Activated T-helper 1 cell treated with Interleukin-2 at 50 U/mL for 16 hours (primary cell): ENCODE measurements at regions not wholly inside any gene's neighbourhood (a gene's known extent, or its start where the extent isn't known, plus 50 kb on each side); places are given as distances from the start of the nearest gene placed in this dataset.

Experiments
- DNase-seq: peaks from one replicate; pipeline ENCODE4 v3.0.0-alpha.2; 2020; ENCODE audit warnings: low read depth

DNA sequence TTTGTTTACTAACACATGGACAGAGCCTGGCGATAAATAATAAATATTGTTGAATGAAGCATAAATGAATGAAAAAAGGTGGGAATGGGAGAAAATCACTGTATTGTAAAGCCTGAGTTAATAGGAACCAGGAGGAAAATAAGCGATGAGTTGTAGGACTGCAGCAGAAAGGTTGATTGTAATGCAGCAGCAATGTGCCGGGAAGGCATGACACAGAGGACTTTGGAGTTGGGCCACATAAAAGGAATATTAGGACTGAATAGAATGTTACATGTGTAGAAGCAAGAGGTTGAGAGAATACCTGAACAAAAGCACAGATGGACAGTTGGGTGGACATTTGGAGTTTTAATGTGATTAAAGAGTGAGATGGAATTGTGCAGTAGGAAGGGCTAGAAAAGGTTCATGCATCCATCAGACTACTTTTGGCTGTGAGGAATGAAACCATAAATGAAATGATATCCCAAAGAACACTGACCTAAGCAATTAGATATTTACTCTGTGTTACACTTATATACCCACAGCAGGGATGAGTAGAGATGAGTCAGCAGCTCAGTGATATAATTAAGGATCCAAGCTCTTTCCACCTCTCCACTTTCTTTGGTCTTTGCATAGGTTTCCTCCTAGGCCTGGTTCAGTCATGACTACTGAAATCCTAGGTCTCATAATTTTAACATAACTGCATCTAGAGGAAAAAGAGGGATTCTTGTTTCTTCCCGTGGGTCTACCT, 55.4 kb downstream of the CCER1 start:
- no peak for DNase-seq

DNA sequence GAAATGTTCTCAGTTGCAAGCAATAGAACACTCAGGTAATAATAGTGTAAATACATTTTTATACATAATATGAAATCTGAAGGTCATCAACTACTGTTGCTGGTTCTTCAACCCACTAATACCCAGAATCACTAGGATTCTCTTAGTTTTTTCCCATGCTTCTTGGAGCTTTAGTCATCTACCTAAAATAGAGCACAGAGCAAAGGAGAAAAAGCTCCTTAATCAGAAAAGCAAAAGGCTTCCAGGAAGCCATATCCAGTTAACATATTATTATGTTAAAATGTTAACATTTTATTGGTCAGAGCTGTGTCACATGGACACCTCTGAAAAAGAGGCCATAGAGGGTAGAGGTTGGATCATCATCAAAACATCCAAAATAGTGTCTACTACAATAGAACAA, 57.0 kb downstream of the CCER1 start:
- DNase-seq = no peak

DNA sequence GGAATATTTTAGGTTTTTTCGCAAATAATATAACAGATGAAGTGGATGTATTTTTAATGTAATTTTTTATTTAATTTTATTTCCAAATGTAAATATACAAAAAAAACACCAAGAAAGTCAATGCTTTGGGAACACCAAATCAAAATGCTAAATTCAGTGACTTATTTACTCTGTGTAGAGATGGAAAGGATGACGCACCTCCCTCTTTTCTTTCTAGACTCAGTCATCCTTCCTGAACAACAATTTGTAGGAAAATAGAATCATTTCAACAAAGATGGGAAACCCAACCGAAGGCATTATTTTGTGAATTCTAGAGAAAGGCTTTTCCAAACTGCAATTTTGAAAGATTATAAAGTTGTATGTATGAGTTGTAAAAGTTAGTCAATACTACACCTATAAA, 57.7 kb downstream of the CCER1 start:
- DNase-seq = no peak

DNA sequence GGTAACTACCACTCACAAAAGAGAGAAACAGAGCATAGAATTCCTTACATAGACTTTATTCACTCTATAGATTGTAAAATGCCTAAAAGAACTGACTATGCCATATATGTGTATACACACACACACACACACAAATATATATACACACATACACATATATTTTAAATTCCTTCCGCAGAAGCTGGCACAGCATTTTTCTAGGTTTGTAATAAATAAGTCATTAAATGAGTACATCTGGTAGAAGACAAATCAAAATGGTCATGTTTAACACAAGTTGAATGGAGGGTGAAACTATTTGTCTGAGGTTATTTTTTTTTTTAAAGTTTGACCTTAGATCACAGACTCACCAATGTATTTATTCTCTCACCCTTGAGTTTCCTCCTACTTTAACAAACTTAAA, 58.2 kb downstream of the CCER1 start:
- no peak for DNase-seq

DNA sequence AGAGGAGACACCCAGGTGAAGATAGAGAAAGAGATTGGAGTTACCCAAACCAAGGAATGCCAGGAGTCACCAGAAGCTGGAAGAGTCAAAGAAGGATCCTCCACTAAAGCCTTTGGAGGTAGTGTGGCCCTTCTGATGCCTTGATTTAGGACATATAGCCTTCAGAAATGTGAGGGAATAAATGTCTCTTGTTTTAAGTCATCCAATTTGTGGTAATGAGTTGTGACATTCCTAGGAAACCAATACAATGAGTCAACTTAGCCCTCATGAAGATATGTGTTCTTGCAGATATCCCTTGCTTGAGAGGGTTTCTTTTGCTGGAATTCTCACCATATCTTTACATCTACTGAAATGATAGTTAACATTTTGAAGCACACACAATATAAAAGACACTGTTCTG, 58.8 kb downstream of the CCER1 start:
- DNase-seq = no peak

DNA sequence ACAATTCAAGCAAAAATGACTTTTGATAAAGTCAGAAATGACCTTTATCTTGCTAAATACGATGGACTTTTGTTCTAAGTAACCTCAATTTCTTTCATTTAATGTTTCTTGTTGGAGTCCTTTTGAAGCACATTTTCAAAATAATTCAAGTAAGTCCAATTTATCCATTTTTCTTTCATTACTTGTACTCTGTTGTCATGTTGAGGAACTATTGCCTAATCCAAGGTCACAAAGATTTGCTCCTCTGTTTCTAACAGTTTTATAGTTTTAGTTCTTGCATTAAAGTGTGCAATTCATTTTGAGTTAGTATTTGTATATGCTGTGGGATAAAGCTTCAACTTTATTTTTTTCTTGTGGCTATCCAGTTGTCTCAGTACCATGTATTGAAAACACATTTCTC, 66.7 kb downstream of the CCER1 start:
- no peak for DNase-seq

DNA sequence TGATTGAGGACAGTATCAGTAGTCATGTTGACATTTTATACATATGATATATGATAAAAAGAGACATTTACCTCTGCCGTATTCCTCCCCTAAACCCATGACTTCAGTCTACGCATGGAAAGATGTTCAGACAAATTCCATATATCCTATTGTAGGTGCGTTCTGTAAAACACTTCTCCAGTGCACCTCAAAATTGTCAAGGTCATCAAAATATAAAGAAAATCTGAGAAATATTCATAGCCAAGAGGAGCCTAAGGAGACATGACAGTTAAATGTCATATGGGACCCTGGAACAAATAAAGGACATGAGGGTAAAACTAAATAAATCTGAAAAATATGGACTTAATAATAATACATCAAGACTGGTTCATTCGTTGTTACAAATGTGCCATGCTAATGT, 71.5 kb downstream of the CCER1 start:
- DNase-seq = no peak

DNA sequence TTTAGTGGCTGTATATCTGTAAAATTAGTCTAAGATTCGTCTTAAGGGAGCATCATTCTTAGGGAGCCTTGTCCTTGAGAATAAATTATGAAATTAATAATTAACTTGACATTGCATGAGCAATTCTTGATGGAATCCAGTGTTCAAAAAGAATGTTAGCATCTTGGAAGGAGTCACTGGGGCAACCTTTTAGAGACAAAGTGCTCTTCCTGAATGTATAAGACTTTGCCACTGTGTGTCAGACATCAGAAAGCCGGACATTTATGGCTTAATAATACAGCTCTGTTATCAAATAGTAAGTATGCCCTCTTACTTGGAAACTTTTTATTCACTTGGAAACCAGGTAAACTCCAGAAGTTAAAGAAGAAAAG, 83.3 kb downstream of the CCER1 start:
- no peak for DNase-seq

DNA sequence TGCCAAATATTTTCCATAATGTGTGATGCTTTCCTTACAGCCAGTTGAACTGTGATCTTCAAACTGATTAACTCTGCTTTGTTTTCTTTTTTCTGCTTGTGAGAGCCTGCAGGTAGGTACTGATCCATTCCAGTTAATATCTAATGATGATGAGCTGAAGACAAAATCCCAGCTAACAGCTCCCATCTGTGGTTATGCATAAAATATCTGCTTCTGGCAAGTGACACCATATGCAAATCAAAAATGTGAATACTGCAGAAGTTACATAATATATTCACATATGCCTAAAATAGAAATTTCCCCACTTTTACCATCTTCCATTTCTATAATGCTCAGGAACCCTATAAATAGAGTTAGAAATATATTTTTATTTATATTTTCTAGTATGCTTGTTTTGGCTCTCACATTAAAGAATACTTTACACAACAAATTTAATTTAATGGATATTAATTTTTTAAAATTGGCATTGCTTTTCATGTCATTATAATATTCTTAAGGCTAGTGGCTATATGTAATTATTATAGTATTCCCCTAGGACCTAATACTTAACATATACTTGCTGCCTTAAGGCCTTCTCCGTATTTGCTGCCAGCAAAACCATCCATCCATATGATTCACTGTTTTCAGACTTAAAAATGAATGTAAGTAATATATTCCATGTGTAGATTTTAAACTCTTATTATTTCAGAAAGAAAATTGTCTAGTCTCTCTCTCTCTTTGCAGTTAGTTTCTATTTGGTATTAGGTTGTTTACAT, 83.8 kb downstream of the CCER1 start:
- no peak for DNase-seq

DNA sequence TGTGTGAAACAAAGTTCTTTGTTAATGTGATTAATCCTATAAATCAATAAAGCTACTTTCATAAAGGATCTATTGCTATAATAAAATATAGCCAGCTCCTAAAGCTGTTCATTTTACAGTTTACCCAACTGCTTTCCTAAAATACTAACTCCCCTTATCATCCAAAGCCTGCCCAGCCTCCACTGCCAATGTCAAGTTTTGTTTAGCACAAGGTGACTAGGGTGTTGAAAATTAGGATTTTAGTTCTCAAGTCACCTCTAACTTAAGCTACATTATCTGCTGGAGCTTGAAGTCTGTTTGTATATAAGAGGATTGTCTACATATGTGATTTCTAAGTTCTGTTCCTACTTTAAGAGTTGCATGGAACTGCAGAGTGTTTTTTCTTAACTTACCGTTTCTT, 86.3 kb downstream of the CCER1 start:
- no peak for DNase-seq

DNA sequence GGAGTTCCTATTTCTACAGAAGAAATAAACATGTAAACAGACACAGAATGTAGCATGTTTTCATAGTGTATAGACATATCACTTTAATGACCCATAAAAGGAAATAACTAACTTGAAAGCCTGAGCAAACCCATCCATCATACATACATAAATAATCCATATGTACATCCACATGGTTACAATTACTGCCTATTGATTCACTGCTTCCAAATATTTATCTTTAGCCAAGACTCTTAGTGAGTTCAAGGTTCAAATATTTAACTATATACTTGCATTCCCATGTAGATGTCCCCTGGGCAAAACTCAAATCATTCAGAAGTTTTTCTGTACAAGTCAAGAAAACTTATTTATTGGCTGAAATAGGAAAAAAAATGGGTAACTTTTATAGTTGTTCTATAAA, 95.4 kb downstream of the CCER1 start:
- DNase-seq = no peak

DNA sequence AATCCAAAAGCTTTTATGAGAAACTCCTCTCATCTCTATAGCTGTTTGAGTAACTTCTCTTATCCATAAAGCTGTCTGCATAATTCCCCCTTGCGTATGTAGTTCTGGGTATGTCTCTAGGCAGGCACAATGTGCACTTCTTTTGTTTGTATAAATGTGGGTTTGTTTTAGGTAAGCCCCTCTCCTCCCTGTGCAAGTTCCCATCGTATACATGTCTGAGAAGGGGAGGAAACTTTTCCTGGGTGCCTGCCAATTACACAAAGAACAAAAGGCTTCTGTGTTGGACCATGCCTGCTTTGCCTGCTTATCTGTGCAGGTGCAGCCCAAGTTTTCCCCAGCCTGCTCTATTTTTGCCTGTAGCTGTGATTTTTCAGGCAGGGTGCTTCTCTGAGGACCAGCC, 96.7 kb downstream of the CCER1 start:
- DNase-seq = no peak

DNA sequence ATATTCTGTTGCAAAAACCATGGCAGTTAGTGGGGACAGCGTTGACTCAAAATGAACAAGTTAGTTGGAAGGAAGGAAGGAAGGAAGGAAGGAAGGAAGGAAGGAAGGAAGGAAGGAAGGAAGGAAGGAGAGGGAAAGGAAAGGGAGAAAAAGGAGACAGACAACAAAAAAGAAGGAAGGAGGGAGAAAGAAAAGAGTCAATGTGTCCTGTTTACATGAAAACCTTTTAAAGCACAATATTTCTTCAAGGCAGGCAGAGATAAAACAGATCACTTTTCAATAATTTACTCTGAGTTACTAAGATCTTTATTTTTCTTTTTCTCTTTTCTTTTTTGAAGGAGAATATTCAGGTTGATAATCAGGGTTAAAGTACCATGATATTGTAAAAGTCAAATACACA, 99.4 kb downstream of the CCER1 start:
- no peak for DNase-seq

DNA sequence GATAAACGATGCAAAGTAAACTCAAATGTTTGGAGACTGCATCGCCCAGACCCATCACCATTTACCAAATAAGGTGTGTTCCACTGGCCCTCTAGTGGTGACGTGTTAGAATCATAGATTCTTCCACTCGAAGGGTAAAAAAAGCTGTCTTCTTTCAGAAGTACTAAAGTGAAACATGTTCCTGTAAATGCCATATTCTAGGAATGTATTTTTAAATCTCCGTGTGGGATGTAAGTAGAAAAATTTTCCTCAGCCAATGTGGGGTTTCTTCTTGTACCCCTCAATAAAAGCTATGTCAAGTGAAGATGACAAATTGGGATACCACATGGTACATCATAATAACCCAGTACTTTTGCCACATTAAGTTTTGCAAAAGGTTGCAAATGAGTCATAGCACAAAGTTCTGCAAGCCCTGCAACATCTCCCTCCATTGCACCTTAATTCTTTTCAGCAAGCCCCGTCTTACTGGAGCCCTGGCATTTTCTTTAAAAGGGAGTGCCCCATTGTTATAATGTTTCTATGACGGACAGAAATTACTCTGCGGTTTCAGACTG, 100.8 kb downstream of the CCER1 start:
- no peak for DNase-seq

DNA sequence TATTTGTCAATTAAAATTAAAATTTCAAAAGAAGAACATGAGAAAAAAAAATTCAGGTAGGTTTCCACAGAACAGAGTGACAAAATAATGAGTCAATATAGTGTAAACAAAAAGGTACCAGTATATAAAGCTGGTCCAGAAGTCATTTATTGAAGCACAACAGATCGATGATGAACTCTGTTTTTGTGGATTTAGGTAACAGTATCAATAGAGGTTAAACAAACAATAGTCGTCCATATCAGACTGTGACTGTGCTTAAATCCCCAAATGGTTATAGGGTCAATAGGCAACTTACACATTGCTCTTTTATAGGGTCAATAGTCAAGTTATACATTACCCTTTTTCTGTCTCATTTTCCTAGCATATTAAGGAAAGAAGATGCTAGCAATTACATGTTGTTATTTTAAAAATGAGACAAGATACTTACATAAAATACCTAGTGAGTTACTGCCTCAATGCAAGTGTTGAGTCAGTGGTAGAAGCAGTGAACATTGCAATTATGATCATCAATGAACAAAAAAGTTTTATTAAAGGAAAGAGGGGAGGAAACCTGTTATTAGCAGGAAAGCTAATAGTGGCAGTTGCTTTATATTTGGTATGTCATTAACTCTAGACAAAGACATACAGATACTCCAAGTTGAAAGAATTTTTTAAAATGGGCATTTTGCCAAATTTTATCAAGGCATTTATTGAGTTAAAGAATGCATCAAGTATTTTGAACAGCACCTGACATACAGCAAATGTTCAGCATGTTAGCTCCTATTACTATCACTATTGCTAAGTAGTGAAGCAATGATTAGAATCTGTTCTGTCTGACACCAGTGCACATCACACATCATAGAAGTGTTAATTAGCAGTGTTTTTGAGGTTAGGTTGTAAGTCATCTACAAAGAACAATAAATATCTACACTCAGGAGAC, 102.9 kb downstream of the CCER1 start:
- no peak for DNase-seq

DNA sequence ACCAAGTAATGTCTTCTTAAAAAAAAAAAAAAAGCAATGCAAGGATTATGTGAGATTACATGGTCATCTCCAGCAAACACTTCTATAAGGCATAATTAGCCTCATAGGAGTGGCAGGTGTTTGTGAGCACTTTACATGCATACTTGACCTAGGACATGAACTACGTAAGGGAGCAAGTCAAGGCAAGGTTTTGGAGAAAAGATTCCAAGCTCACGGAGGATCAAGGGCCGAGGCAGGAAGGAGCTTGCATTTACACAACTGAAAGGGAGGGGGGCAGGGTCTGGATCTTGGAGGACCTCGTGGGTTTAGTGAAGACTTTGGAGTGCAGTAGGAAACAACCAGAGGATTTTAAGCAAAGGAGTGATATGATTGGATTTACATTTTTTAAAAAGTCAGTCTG, 112.5 kb downstream of the CCER1 start:
- no peak for DNase-seq

DNA sequence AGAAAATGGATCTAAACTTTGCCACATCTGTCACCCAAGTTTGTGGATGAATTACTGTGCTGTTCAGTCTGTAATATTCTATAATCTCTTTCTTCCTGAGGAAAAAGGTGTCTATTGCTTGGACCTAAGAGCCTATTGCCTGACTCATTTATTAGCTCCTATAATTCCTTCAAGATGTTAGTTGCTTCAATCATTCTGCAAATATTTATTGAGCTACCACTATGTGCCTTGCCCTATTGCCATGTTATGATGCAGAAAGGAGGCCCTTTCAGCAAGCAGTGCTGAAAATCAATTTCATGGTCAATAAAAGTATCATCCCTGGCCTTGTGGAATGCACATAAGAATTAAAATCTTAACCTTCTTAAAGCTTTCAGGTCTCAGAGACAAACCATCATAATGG, 113.6 kb downstream of the CCER1 start:
- no peak for DNase-seq

DNA sequence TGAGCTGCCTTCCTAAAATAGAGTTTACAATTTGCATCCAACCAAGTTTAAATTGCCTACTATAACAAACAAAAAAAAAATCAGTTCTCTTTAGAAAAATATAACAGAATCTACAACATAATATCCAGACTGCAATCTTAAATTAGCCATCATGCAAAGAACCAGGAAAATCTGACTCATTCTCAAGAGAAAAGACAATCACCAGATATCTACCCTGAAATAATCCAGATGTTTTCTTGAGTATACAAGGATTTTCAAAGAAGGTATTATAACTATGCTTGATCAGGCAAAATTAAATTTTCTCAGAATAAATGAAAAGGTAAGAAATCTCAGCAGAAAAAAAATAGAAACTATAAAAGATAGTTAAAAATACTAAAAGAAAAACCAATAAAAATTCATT, 115.6 kb downstream of the CCER1 start:
- no peak for DNase-seq

DNA sequence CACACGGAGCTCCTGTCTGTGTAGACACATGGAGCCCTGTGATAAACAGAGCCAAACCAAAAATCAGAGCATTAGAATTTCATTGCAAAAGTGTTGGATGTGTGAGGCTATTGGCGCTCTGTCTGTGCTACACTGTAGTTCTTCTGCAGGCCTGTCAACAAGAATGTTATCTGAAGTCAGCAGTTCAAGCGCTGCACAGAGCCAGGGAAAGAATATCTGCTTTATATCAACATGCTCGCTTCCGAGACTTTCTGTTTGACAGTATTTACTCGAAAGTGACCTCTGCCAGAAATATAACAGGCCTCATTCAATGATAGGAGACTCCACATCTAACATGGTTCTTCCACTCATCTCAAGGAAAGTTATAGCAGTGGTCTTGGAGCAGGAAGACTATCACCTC, 118.3 kb downstream of the CCER1 start:
- no peak for DNase-seq

DNA sequence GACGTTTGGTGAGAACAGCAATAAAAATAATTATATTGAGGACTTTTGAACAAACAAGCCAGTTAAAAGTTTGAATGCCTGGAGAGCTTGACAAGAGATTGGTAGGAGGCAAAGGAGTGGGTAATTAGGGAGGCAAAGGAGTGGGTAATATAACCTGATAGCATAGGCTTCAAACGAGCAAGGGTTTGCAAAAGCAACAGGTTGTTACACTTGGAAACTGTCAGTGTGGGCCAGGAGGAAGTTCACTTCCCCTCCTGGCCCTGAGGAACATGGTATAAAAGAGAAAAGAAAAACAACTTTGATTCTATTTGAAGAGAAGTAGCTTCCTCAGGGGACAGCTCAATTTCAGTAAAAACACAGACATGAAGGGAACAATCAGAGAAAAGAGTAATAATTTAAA, 121.7 kb downstream of the CCER1 start:
- DNase-seq = no peak

DNA sequence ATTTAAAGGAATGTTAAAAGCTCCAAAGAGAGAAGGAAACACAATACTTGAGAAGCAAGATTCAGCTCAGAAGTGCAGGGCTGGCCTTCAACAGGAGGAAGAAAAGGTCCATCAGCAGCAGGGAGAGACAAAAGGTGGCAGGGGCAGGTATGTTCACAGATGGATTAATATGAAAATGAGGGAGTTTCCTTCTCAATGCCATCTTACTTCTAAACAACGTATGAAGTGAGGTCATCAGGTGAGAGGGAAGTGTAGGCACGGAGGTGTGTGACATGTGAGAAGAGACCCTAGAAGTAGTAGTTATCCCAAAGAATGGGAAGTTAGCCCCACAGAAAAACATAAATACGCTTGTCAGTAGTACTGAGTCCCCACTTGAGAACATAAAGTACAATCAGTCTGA, 122.5 kb downstream of the CCER1 start:
- no peak for DNase-seq

DNA sequence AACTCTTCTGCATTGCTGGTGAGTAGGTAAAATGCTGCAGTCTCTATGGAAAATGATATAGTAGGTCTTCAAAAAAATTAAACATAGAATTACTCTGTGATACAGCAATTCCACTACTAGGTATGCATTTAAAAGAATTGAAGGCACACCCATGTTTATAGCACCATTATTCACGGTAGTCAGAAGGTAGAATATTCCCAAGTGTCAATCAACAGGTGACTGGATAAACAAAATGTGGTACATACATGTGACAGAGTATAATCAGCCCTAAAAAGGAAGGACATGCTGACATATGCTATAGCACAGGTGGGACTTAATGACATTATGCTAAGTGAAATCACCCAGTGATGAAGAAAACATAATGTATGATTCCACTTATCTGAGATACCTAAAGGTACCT, 123.3 kb downstream of the CCER1 start:
- DNase-seq = no peak

DNA sequence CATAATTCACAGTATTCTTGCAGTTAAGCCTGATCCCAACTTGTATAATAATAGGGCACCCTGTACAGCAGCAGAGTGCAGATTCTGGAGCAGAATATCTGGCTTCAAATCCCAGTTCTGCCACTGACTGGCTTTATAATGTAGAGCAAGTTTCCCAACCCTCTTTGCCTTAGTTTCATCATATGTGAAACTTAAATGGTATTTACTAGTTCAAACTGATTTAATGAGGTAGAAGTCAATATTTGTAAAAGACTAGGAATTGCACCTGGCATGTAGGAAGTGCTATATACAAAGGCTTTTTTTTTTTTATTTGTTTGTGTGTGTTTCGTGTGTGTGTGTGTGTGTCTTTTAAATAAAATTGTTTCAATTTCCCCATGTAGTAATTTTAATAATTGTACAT, 125.9 kb downstream of the CCER1 start:
- no peak for DNase-seq
